ENCODE measurements at regions not wholly inside any gene's neighbourhood (a gene's known extent, or its start where the extent isn't known, plus 50 kb on each side); places are given as distances from the start of the nearest gene placed in this dataset.
"Not testable (repeated sequence)": the region's sequence is repeated elsewhere in the genome, so short reads cannot be mapped to it uniquely, and the experiment has no call there.

DNA sequence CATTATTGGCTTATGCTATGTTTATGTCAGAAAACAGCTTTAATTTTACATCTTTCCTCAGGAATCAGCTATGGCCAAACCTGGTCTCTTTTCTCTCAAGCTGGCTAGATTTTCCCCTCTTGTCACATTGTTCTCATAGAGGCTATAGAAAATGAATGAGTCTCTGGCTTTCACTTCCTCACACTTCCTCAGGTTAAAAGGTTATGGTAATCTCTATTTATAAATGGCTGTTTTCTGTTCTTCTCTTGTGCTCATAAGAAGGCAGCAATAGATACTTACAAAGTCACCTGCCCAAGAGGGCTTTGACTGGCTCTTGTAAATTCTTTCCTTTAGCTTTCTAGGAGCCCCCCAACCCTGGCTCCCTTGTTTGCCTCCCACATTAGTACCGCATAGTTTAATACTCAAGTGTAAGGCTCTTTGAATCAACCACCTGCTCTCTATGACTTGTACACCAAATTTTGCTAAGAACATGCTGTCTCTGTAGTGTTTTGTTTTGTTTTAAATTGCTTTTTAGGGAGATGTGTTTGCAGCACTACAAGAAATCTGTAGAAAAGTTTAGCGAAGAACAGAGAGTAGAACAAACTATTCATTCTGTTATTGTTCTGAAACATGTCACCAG is 897.4 kb upstream of the CITED2 start:
- H3K9me3 ChIP-seq (ENCODE audit: control insufficient read depth in 2 of 2, low read length in 2 of 2) = no peaks in the 10 kb centered on the region
- H3K27ac ChIP-seq (ENCODE audit: insufficient read depth, low read length, poor library complexity, severe bottlenecking) = no peak overlapping the region
- Mint-ChIP-seq H3K4me1 (no peaks in the 10 kb centered on the region), H3K9me3 (no peaks in the 10 kb centered on the region), H3K27me3 (no peaks in the 10 kb centered on the region), H3K27ac (no peak overlapping the region), H3K4me3 (no peak overlapping the region), H3K36me3 (no peaks in the 10 kb centered on the region)
- H3K27me3 ChIP-seq (ENCODE audit: control insufficient read depth, insufficient read depth, low read length) = no peaks in the 10 kb centered on the region
- no peaks in the 10 kb centered on the region for H3K4me1 ChIP-seq (ENCODE audit: control insufficient read depth, insufficient read depth, low read length, poor library complexity, severe bottlenecking)
- no peak overlapping the region for H3K4me3 ChIP-seq (ENCODE audit: low read depth, low read length)
- no peak for DNase-seq
- H3K36me3 ChIP-seq (ENCODE audit: control insufficient read depth, insufficient read depth, low read length) = no peaks in the 10 kb centered on the region
- ATAC-seq (ENCODE audit: low read depth in 2 of 2) = no peak

DNA sequence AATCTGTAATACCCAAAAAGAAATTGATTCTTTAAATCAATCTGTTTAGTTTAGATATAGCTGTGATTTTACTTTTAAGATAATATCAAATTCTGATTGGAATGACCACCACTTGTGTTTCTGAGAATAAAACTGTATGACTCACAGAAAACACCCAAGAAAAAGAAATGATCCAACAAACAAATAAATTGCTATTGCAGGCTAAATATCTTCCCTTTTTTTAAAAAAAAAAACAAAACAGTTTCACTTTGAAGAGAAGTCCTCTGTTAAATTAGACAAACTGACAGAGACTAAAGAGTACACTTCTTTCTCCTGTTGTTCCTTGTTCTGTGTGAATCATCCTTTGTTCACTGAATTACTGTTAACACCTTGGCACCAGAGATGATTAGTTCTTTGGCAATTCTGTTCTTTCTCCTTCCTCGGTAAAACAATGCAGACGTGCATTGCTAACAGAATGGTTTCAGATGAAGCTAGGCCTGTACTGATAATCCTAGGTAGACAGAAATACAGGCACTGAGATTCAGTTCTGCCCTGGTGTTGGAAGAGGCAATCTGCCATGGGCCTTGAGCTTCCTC is 895.2 kb upstream of the CITED2 start:
- H3K4me3 Mint-ChIP-seq = no peak overlapping the region
- Histone ChIP-seq H3K4me1 (ENCODE audit: control insufficient read depth, insufficient read depth, low read length, poor library complexity, severe bottlenecking) (no peaks in the 10 kb centered on the region), H3K27me3 (ENCODE audit: control insufficient read depth, insufficient read depth, low read length) (no peaks in the 10 kb centered on the region), H3K27ac (ENCODE audit: insufficient read depth, low read length, poor library complexity, severe bottlenecking) (no peak overlapping the region), H3K36me3 (ENCODE audit: control insufficient read depth, insufficient read depth, low read length) (no peaks in the 10 kb centered on the region), H3K9me3 (ENCODE audit: control insufficient read depth in 2 of 2, low read length in 2 of 2) (no peaks in the 10 kb centered on the region), H3K4me3 (ENCODE audit: low read depth, low read length) (no peak overlapping the region)
- no peaks in the 10 kb centered on the region for H3K36me3 Mint-ChIP-seq
- no peak overlapping the region for H3K27ac Mint-ChIP-seq
- H3K27me3 Mint-ChIP-seq = no peaks in the 10 kb centered on the region
- DNase-seq = no peak
- no peak for ATAC-seq (ENCODE audit: low read depth in 2 of 2)
- H3K9me3 Mint-ChIP-seq = peaks cover 0 to under 1% (median 0%) of the 10 kb centered on the region in 7 donors
- no peaks in the 10 kb centered on the region for H3K4me1 Mint-ChIP-seq

DNA sequence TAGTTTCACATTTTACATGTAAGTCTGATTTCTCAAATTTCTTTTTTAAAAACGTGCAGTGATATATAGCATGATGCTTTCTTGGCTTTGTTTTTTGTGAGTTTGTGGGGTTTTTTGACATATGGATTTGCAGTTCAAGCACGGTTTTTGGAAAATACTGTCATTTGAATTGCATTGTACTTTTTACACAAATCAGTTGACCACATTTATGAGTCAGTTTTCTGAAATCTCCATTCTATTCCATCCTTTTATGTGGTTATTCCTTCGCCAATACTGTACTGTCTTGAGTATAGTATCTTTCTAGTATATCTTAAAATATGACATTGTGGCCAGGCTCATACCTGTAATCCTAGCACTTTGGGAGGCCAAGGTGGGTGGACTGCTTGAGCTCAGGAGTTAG is 890.0 kb upstream of the CITED2 start:
- no peaks in the 10 kb centered on the region for H3K27me3 ChIP-seq (ENCODE audit: control insufficient read depth, insufficient read depth, low read length)
- no peak for DNase-seq
- peaks cover 0 to 2% (median 0%) of the 10 kb centered on the region in 4 donors for H3K4me1 Mint-ChIP-seq
- H3K4me1 ChIP-seq (ENCODE audit: control insufficient read depth, insufficient read depth, low read length, poor library complexity, severe bottlenecking) = no peaks in the 10 kb centered on the region
- H3K27ac ChIP-seq (ENCODE audit: insufficient read depth, low read length, poor library complexity, severe bottlenecking) = no peak overlapping the region
- no peak overlapping the region for H3K4me3 ChIP-seq (ENCODE audit: low read depth, low read length)
- H3K36me3 ChIP-seq (ENCODE audit: control insufficient read depth, insufficient read depth, low read length) = no peaks in the 10 kb centered on the region
- ATAC-seq (ENCODE audit: low read depth in 2 of 2) = no peak
- peaks cover 0 to 9% (median 0%) of the 10 kb centered on the region in 7 donors for H3K9me3 Mint-ChIP-seq
- H3K27ac Mint-ChIP-seq = no peak overlapping the region
- H3K9me3 ChIP-seq (ENCODE audit: control insufficient read depth in 2 of 2, low read length in 2 of 2) = no peaks in the 10 kb centered on the region
- no peaks in the 10 kb centered on the region for H3K36me3 Mint-ChIP-seq
- no peak overlapping the region for H3K4me3 Mint-ChIP-seq
- H3K27me3 Mint-ChIP-seq = no peaks in the 10 kb centered on the region

DNA sequence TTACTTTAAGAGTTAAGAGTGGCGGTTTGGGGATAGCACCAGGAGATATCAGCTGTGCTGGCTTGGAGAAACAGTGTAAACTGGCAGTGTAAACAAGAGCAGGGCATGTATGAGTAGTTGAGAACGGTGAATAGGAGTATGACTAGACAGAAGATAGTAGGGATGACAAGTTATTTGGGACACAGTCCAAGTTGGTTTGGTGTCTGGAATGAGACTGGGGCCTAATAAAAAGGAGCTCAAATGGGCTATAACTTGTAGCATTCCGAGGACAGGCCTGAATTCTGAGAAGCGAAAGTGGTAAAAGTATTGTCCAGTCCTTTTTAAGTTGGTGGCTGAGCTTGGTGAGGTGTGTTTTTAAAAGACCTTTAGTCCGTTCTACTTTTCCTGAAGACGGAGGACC is 883.9 kb upstream of the CITED2 start:
- H3K9me3 Mint-ChIP-seq; H3K27me3 Mint-ChIP-seq; H3K4me1 ChIP-seq (ENCODE audit: control insufficient read depth, insufficient read depth, low read length, poor library complexity, severe bottlenecking); H3K4me3 Mint-ChIP-seq; H3K4me3 ChIP-seq (ENCODE audit: low read depth, low read length); H3K27ac ChIP-seq (ENCODE audit: insufficient read depth, low read length, poor library complexity, severe bottlenecking); H3K9me3 ChIP-seq (ENCODE audit: control insufficient read depth in 2 of 2, low read length in 2 of 2); H3K27me3 ChIP-seq (ENCODE audit: control insufficient read depth, insufficient read depth, low read length); H3K36me3 ChIP-seq (ENCODE audit: control insufficient read depth, insufficient read depth, low read length); H3K36me3 Mint-ChIP-seq; DNase-seq; H3K27ac Mint-ChIP-seq; ATAC-seq (ENCODE audit: low read depth in 2 of 2); H3K4me1 Mint-ChIP-seq: not testable (repeated sequence)

DNA sequence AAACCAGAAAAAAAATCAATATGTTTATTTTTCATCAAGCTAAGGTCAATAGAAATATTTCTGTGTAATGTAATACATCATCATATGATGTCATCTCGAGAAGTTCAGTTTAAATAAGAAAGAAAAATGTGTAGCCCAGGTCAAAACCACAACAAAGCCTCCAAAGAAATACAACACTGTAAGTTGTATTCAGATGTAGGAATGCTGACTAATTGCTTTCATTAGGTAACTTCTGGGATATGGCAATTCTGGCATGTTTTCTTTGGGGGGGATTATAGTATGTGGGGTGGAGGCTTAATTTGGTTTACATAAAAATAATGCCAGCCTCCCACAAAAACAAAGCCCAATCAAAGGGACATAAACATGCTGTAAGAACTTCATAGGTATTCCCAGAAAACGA is 881.8 kb upstream of the CITED2 start:
- Mint-ChIP-seq H3K36me3 (no peaks in the 10 kb centered on the region), H3K27ac (no peak overlapping the region)
- ATAC-seq (ENCODE audit: low read depth in 2 of 2) = no peak

DNA sequence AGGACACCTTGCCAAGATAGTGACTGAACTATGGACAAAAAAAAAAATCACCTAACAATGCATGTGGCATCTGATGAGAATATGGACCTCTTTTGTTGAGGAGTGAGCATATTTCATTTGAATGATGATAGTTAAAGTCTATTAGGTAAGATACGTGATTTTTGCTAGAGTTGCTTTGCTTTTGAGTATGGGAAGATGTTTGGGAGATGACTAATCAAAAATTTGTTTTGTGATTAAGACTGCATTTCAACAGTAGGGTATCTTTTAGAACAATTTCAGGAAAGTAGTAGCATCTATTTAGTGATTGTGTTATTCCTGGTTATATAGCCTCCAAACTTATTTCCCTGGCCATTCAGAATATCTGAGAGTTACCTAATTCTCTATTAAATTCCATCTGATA is 878.6 kb upstream of the CITED2 start:
- Histone ChIP-seq H3K36me3 (ENCODE audit: control insufficient read depth, insufficient read depth, low read length) (no peaks in the 10 kb centered on the region), H3K4me1 (ENCODE audit: control insufficient read depth, insufficient read depth, low read length, poor library complexity, severe bottlenecking) (no peaks in the 10 kb centered on the region), H3K4me3 (ENCODE audit: low read depth, low read length) (no peak overlapping the region), H3K27ac (ENCODE audit: insufficient read depth, low read length, poor library complexity, severe bottlenecking) (no peak overlapping the region), H3K27me3 (ENCODE audit: control insufficient read depth, insufficient read depth, low read length) (no peaks in the 10 kb centered on the region), H3K9me3 (ENCODE audit: control insufficient read depth in 2 of 2, low read length in 2 of 2) (no peaks in the 10 kb centered on the region)
- Mint-ChIP-seq H3K4me3 (no peak overlapping the region), H3K27ac (no peak overlapping the region), H3K9me3 (no peaks in the 10 kb centered on the region), H3K27me3 (peaks cover 5% of the 10 kb centered on the region), H3K4me1 (no peaks in the 10 kb centered on the region), H3K36me3 (no peaks in the 10 kb centered on the region)
- ATAC-seq (ENCODE audit: low read depth in 2 of 2) (no peak), DNase-seq (no peak)

More for the DNA sequence above, 881.8 kb upstream of the CITED2 start:
- no peak overlapping the region for H3K4me3 ChIP-seq (ENCODE audit: low read depth, low read length)
- DNase-seq = no peak
- H3K4me1 ChIP-seq (ENCODE audit: control insufficient read depth, insufficient read depth, low read length, poor library complexity, severe bottlenecking) = no peaks in the 10 kb centered on the region
- Mint-ChIP-seq H3K4me1 (no peaks in the 10 kb centered on the region), H3K4me3 (no peak overlapping the region), H3K27me3 (peaks cover 5% of the 10 kb centered on the region), H3K9me3 (peaks cover 0 to 8% (median 0%) of the 10 kb centered on the region in 7 donors)
- no peaks in the 10 kb centered on the region for H3K27me3 ChIP-seq (ENCODE audit: control insufficient read depth, insufficient read depth, low read length)
- H3K36me3 ChIP-seq (ENCODE audit: control insufficient read depth, insufficient read depth, low read length) = no peaks in the 10 kb centered on the region
- H3K9me3 ChIP-seq (ENCODE audit: control insufficient read depth in 2 of 2, low read length in 2 of 2) = no peaks in the 10 kb centered on the region
- no peak overlapping the region for H3K27ac ChIP-seq (ENCODE audit: insufficient read depth, low read length, poor library complexity, severe bottlenecking)

DNA sequence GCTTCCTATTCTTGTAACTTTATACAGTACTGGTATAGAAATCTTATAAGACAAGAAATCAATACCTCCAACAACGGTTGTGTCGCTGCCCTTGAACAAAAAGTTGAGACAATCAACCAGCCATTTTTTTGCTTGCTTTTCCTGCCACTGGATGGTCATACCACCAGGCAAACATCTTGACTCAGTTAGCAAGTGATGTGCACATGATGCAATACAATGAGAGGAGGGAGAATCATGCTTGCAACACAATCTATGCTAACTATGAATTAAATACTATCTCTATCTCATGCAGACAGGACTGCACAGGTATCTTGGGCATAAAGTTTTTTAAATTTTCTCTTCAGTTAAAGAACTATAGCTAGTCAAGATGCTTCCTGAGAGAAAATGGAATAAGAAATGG is 877.7 kb upstream of the CITED2 start:
- H3K27me3 Mint-ChIP-seq = peaks cover 5% of the 10 kb centered on the region
- no peak overlapping the region for H3K4me3 ChIP-seq (ENCODE audit: low read depth, low read length)
- DNase-seq (no peak), ATAC-seq (ENCODE audit: low read depth in 2 of 2) (no peak)
- H3K27me3 ChIP-seq (ENCODE audit: control insufficient read depth, insufficient read depth, low read length) = no peaks in the 10 kb centered on the region
- no peaks in the 10 kb centered on the region for H3K4me1 Mint-ChIP-seq
- no peaks in the 10 kb centered on the region for H3K36me3 Mint-ChIP-seq
- H3K27ac Mint-ChIP-seq = no peak overlapping the region
- no peaks in the 10 kb centered on the region for H3K36me3 ChIP-seq (ENCODE audit: control insufficient read depth, insufficient read depth, low read length)
- no peaks in the 10 kb centered on the region for H3K9me3 ChIP-seq (ENCODE audit: control insufficient read depth in 2 of 2, low read length in 2 of 2)
- H3K4me3 Mint-ChIP-seq = no peak overlapping the region
- H3K9me3 Mint-ChIP-seq = peaks cover 0 to 1% (median 0%) of the 10 kb centered on the region in 7 donors
- no peaks in the 10 kb centered on the region for H3K4me1 ChIP-seq (ENCODE audit: control insufficient read depth, insufficient read depth, low read length, poor library complexity, severe bottlenecking)
- H3K27ac ChIP-seq (ENCODE audit: insufficient read depth, low read length, poor library complexity, severe bottlenecking) = no peak overlapping the region

DNA sequence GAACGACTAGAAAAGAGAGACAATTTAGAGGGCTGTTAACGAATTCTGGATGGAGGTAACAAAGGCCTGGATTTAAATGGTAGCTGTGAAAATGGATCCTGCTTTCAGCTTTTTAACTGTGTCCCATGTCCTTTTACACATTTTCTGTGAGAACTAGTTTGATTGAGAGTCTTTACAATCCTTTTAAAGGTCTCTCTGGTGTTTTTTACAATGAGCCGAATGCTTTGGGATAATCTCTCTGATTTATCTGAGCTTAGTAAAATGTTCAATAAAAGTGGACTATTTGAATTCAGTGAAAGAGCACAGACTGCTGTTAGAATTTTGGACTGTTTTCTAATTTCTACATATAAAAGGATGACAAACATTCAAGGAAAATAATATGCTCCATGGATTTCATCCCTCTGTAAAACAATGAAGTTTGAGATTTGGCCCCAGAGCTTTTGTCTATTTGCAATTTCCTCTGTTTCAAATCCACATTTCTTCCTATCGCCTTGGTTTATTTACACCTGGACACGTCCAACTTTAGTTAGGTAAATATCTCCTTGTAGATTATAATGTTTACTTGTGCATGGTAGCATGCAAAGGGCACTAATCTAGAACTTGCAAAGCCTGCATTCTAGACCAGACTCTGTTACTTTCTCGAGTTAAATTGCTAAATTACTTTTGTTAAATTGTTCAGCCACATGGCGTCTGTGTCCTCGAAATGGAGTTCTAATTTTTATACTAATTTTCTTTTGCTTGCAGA is 871.0 kb upstream of the CITED2 start:
- no peak overlapping the region for H3K4me3 Mint-ChIP-seq
- H3K27ac Mint-ChIP-seq = no peak overlapping the region
- no peak for ATAC-seq (ENCODE audit: low read depth in 2 of 2)
- H3K27me3 Mint-ChIP-seq = no peaks in the 10 kb centered on the region
- H3K4me3 ChIP-seq (ENCODE audit: low read depth, low read length) = no peak overlapping the region
- no peaks in the 10 kb centered on the region for H3K4me1 ChIP-seq (ENCODE audit: control insufficient read depth, insufficient read depth, low read length, poor library complexity, severe bottlenecking)
- no peaks in the 10 kb centered on the region for H3K4me1 Mint-ChIP-seq
- no peaks in the 10 kb centered on the region for H3K27me3 ChIP-seq (ENCODE audit: control insufficient read depth, insufficient read depth, low read length)
- no peaks in the 10 kb centered on the region for H3K36me3 ChIP-seq (ENCODE audit: control insufficient read depth, insufficient read depth, low read length)
- H3K27ac ChIP-seq (ENCODE audit: insufficient read depth, low read length, poor library complexity, severe bottlenecking) = no peak overlapping the region
- peaks cover 0 to 1% (median 0%) of the 10 kb centered on the region in 7 donors for H3K9me3 Mint-ChIP-seq
- no peaks in the 10 kb centered on the region for H3K36me3 Mint-ChIP-seq
- H3K9me3 ChIP-seq (ENCODE audit: control insufficient read depth in 2 of 2, low read length in 2 of 2) = no peaks in the 10 kb centered on the region
- no peak for DNase-seq

Measured in CD4-positive, CD25-positive, alpha-beta regulatory T cell (primary cell).